ENCODE measurements at regions not wholly inside any gene's neighbourhood (a gene's known extent, or its start where the extent isn't known, plus 50 kb on each side); places are given as distances from the start of the nearest gene placed in this dataset.

DNA sequence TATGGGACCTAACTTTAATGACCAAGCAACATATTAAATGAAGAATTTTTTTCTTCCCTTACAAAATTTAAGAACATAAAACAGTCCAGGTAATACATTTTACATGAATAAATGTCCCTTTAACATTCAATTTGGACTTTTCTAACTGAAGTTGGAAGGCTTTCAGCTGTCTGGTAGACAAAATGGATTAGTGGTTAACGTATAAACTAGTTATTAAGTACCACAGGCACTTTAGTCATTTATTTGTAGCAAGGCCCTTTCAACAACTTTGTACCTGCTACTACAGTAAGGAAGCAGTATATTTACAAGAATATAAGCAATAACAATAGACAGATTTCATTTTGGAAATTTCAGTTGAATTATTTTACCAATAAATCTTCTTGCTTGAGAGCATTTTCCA is 152.5 kb upstream of the TENT5D start:
- Histone ChIP-seq H3K27ac (ENCODE audit: low read length) (no peak overlapping the region), H3K4me2 (ENCODE audit: low read depth, low read length, poor library complexity, severe bottlenecking) (no peak overlapping the region), H3K79me2 (ENCODE audit: low read length) (no peaks in the 10 kb centered on the region), H3K4me1 (ENCODE audit: low read length) (no peaks in the 10 kb centered on the region), H3K9me2 (replicated peaks; ENCODE audit: insufficient read depth, low read length) (no peaks in the 10 kb centered on the region), H3K4me3 (ENCODE audit: low read length) (no peak overlapping the region), H3K9me3 (ENCODE audit: low read length) (peaks cover 2% of the 10 kb centered on the region; the same call in 1 of the 2 replicates), H3K9ac (ENCODE audit: low read length) (no peak overlapping the region), H3K27me3 (ENCODE audit: low read length) (no peaks in the 10 kb centered on the region), H4K20me1 (ENCODE audit: insufficient read depth, low read depth, low read length) (no peaks in the 10 kb centered on the region), H2AFZ (ENCODE audit: low read length) (no peak overlapping the region), H3K36me3 (ENCODE audit: insufficient read depth, low read length) (no peaks in the 10 kb centered on the region)
- no peak for DNase-seq

DNA sequence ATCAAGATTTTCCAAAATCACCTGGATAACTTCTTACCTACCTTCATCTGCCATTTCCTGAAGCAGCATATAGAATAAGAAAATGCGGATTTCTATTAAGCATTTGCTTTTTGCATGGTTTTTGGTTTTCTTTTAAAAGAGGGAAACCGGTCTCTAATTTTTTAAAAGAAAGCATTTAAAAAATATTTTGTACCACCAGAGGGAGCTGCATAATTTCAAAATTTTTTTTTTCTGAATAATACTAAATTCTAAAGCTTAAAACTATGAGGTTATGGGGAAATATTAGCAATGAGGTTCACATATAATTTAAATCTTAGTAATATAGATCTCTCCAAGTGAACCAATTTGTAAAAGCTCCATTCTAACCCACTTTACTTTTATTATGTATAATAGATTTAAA is 137.7 kb upstream of the TENT5D start:
- Histone ChIP-seq H3K9ac (ENCODE audit: low read length) (no peak overlapping the region), H3K4me2 (ENCODE audit: low read depth, low read length, poor library complexity, severe bottlenecking) (no peak overlapping the region), H3K4me3 (ENCODE audit: low read length) (no peak overlapping the region), H4K20me1 (ENCODE audit: insufficient read depth, low read depth, low read length) (no peaks in the 10 kb centered on the region), H3K79me2 (ENCODE audit: low read length) (no peaks in the 10 kb centered on the region), H3K36me3 (ENCODE audit: insufficient read depth, low read length) (no peaks in the 10 kb centered on the region), H3K9me2 (replicated peaks; ENCODE audit: insufficient read depth, low read length) (no peaks in the 10 kb centered on the region), H2AFZ (ENCODE audit: low read length) (no peak overlapping the region), H3K9me3 (ENCODE audit: low read length) (no peaks in the 10 kb centered on the region), H3K27me3 (ENCODE audit: low read length) (no peaks in the 10 kb centered on the region), H3K4me1 (ENCODE audit: low read length) (no peaks in the 10 kb centered on the region), H3K27ac (ENCODE audit: low read length) (no peak overlapping the region)
- DNase-seq: peak; percentile 46

DNA sequence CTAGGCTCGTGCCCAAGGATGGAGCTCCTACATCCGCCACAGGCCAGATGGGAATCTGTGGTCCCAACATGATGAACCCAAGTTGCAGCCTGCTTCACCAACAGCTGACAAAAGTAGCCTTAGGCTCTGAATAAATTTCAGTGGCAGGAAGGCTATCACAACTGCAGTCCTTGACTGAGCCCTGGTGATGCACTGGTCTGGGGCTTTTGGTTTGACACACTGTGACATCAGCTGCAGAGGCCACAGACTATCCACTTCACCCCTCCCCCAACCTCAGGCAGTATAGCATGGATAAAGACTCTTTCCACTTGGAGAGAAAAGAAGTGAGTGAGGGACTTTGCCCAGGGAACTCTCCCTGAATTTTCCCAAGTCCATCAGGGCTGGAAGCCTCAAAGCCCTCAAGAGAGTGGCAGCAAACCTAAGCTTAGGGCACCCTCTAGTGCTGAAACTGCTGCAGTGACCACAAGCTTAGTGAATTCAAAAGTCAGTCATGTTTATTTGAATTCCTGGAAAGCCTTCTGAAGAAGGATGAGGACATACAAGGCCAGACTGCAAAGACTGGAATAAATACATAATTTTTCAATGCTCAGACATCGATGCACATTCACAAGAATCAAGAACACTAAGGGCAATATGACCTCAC is 135.0 kb upstream of the TENT5D start:
- Histone ChIP-seq H2AFZ (ENCODE audit: low read length) (no peak overlapping the region), H3K27ac (ENCODE audit: low read length) (no peak overlapping the region), H4K20me1 (ENCODE audit: insufficient read depth, low read depth, low read length) (no peaks in the 10 kb centered on the region), H3K4me3 (ENCODE audit: low read length) (no peak overlapping the region), H3K79me2 (ENCODE audit: low read length) (no peaks in the 10 kb centered on the region), H3K27me3 (ENCODE audit: low read length) (no peaks in the 10 kb centered on the region), H3K9ac (ENCODE audit: low read length) (no peak overlapping the region), H3K9me2 (replicated peaks; ENCODE audit: insufficient read depth, low read length) (no peaks in the 10 kb centered on the region), H3K4me1 (ENCODE audit: low read length) (no peaks in the 10 kb centered on the region), H3K36me3 (ENCODE audit: insufficient read depth, low read length) (no peaks in the 10 kb centered on the region), H3K4me2 (ENCODE audit: low read depth, low read length, poor library complexity, severe bottlenecking) (no peak overlapping the region), H3K9me3 (ENCODE audit: low read length) (no peaks in the 10 kb centered on the region)
- peak; percentile 72 for DNase-seq

DNA sequence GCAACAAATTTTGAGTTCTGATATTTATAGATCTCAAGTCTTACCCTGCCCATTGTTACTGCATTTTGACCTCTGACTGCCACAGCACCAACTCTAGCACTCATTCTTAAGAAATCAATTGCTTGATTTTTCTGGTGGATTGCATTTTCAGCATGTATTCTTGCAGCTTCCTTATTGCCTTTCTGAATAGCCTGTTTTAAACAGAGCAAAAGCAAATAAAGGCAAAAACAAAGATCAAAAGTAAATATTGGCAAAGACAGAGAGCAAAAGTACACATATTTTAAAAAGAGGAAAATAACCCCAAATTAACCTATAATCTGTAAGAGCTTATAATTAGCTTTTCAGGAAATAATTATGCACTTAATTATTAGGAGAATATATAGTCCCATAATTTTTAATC is 129.4 kb upstream of the TENT5D start:
- DNase-seq: no peak
- no peak overlapping the region for H2AFZ ChIP-seq (ENCODE audit: low read length)
- no peaks in the 10 kb centered on the region for H3K79me2 ChIP-seq (ENCODE audit: low read length)
- H3K9me2 ChIP-seq (replicated peaks; ENCODE audit: insufficient read depth, low read length): no peaks in the 10 kb centered on the region
- no peak overlapping the region for H3K27ac ChIP-seq (ENCODE audit: low read length)
- H3K9ac ChIP-seq (ENCODE audit: low read length): no peak overlapping the region
- no peaks in the 10 kb centered on the region for H3K27me3 ChIP-seq (ENCODE audit: low read length)
- no peaks in the 10 kb centered on the region for H3K36me3 ChIP-seq (ENCODE audit: insufficient read depth, low read length)
- H3K4me2 ChIP-seq (ENCODE audit: low read depth, low read length, poor library complexity, severe bottlenecking): no peak overlapping the region
- H3K4me1 ChIP-seq (ENCODE audit: low read length): no peaks in the 10 kb centered on the region
- H3K4me3 ChIP-seq (ENCODE audit: low read length): no peak overlapping the region
- no peaks in the 10 kb centered on the region for H4K20me1 ChIP-seq (ENCODE audit: insufficient read depth, low read depth, low read length)
- peaks cover 5% of the 10 kb centered on the region; the same call in 1 of the 2 replicates for H3K9me3 ChIP-seq (ENCODE audit: low read length)

DNA sequence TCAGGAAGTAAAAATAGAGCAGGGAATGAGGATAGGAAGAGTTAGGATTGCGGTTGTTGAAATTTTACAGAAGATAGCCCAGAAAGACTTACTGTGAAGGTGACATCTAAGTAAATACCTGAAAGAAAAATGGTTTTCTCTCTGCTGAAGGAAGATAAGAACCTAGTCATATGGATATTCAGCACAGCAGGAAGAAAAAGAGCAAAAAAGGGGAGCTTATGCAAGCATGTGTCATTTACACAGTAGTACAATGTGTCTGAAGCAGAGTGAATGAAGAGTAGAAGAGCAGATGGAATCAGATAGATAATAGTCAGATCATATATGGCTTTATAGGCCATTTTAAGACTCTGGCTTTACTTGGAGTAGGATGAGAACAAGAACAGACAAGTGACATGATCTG is 126.9 kb upstream of the TENT5D start:
- Histone ChIP-seq H3K27me3 (ENCODE audit: low read length) (no peaks in the 10 kb centered on the region), H4K20me1 (ENCODE audit: insufficient read depth, low read depth, low read length) (no peaks in the 10 kb centered on the region), H3K9me3 (ENCODE audit: low read length) (peaks cover 5% of the 10 kb centered on the region; the same call in 1 of the 2 replicates), H3K9ac (ENCODE audit: low read length) (no peak overlapping the region), H3K4me1 (ENCODE audit: low read length) (no peaks in the 10 kb centered on the region), H3K4me3 (ENCODE audit: low read length) (no peak overlapping the region), H2AFZ (ENCODE audit: low read length) (no peak overlapping the region), H3K4me2 (ENCODE audit: low read depth, low read length, poor library complexity, severe bottlenecking) (no peak overlapping the region), H3K27ac (ENCODE audit: low read length) (no peak overlapping the region), H3K79me2 (ENCODE audit: low read length) (no peaks in the 10 kb centered on the region), H3K36me3 (ENCODE audit: insufficient read depth, low read length) (no peaks in the 10 kb centered on the region), H3K9me2 (replicated peaks; ENCODE audit: insufficient read depth, low read length) (no peaks in the 10 kb centered on the region)
- no peak for DNase-seq

DNA sequence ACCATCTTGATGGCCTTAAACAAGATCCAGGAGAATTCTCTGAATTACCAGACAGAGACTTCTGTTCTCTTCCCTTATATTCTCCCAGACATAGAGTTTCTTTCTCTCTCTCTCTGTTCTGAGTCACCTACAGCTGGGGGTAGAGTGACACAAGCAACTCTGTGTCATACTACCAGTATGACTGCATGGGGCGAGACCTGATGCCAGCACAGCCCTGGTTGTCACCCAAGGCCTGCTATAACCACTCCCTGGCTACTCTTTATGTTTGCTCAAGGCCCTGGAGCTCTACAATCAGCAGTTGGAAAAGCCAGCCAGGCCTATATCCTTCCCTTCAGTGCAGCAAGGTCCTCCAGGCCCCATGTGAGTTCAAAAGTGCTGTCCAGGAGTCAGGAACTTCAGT is 114.2 kb upstream of the TENT5D start:
- Histone ChIP-seq H3K4me1 (ENCODE audit: low read length) (no peaks in the 10 kb centered on the region), H3K79me2 (ENCODE audit: low read length) (no peaks in the 10 kb centered on the region), H3K4me3 (ENCODE audit: low read length) (no peak overlapping the region), H3K27ac (ENCODE audit: low read length) (no peak overlapping the region), H2AFZ (ENCODE audit: low read length) (no peak overlapping the region), H3K9me3 (ENCODE audit: low read length) (peaks cover 21% of the 10 kb centered on the region), H3K27me3 (ENCODE audit: low read length) (no peaks in the 10 kb centered on the region), H3K4me2 (ENCODE audit: low read depth, low read length, poor library complexity, severe bottlenecking) (no peak overlapping the region), H3K36me3 (ENCODE audit: insufficient read depth, low read length) (no peaks in the 10 kb centered on the region), H3K9ac (ENCODE audit: low read length) (no peak overlapping the region), H3K9me2 (replicated peaks; ENCODE audit: insufficient read depth, low read length) (no peaks in the 10 kb centered on the region), H4K20me1 (ENCODE audit: insufficient read depth, low read depth, low read length) (no peaks in the 10 kb centered on the region)
- DNase-seq: no peak

DNA sequence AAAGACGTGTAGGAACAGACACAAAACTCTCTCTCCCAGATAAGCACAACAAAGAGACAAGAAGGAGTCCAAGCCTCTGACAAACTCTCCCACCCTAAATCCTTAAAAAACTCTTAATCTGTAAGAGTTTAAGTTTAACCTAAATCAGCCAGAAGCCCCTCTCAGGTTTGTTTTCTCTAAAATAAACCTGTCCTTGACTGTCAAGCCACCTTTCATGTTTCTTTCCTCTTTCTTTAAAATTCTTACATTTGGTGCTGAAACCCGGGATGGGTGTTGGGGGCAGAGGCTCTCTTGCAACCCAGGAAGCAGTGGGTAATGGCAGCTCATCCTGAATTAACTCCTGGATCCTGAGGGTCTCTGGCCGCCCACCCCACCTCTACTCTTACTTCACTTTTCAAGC is 107.8 kb upstream of the TENT5D start:
- H4K20me1 ChIP-seq (ENCODE audit: insufficient read depth, low read depth, low read length): no peaks in the 10 kb centered on the region
- 0 out of 2 replicates have a peak, but pooled peaks cover 4% of the 10 kb centered on the region for H3K9me3 ChIP-seq (ENCODE audit: low read length)
- DNase-seq: no peak
- no peaks in the 10 kb centered on the region for H3K9me2 ChIP-seq (replicated peaks; ENCODE audit: insufficient read depth, low read length)
- H3K9ac ChIP-seq (ENCODE audit: low read length): no peak overlapping the region
- no peaks in the 10 kb centered on the region for H3K4me1 ChIP-seq (ENCODE audit: low read length)
- H3K27ac ChIP-seq (ENCODE audit: low read length): no peak overlapping the region
- H3K4me3 ChIP-seq (ENCODE audit: low read length): no peak overlapping the region
- H3K4me2 ChIP-seq (ENCODE audit: low read depth, low read length, poor library complexity, severe bottlenecking): no peak overlapping the region
- no peak overlapping the region for H2AFZ ChIP-seq (ENCODE audit: low read length)
- H3K79me2 ChIP-seq (ENCODE audit: low read length): no peaks in the 10 kb centered on the region
- no peaks in the 10 kb centered on the region for H3K36me3 ChIP-seq (ENCODE audit: insufficient read depth, low read length)
- no peaks in the 10 kb centered on the region for H3K27me3 ChIP-seq (ENCODE audit: low read length)

DNA sequence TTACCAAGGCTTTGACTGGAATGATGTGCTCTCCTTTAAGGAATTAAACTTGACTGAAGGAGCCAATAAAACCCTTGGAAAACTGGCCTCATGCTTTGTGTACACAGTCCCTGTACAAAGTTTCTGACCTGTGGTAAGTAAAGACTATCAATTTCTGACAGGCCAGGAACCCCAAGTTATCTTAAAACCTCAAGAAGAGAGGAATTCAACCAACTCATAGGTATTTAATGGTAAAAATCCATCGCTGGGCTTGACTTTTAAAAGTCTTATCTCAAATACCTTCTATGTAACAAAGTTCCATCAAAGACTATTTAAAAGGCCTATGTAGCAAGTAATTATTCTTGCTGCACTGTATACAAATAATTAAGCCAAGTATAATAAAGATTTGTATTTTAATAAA is 103.7 kb upstream of the TENT5D start:
- H3K27me3 ChIP-seq (ENCODE audit: low read length): no peaks in the 10 kb centered on the region
- H3K9me3 ChIP-seq (ENCODE audit: low read length): peaks cover 4% of the 10 kb centered on the region; the same call in 1 of the 2 replicates
- DNase-seq: no peak
- H3K4me3 ChIP-seq (ENCODE audit: low read length): no peak overlapping the region
- H3K4me2 ChIP-seq (ENCODE audit: low read depth, low read length, poor library complexity, severe bottlenecking): no peak overlapping the region
- H3K9me2 ChIP-seq (replicated peaks; ENCODE audit: insufficient read depth, low read length): no peaks in the 10 kb centered on the region
- no peak overlapping the region for H3K27ac ChIP-seq (ENCODE audit: low read length)
- H3K9ac ChIP-seq (ENCODE audit: low read length): no peak overlapping the region
- no peaks in the 10 kb centered on the region for H4K20me1 ChIP-seq (ENCODE audit: insufficient read depth, low read depth, low read length)
- no peaks in the 10 kb centered on the region for H3K4me1 ChIP-seq (ENCODE audit: low read length)
- no peaks in the 10 kb centered on the region for H3K79me2 ChIP-seq (ENCODE audit: low read length)
- H2AFZ ChIP-seq (ENCODE audit: low read length): no peak overlapping the region
- H3K36me3 ChIP-seq (ENCODE audit: insufficient read depth, low read length): no peaks in the 10 kb centered on the region

All from Karpas-422 (cell line).